Endothelial cell (in vitro differentiated cells): ENCODE measurements at regions not wholly inside any gene's neighbourhood (a gene's known extent, or its start where the extent isn't known, plus 50 kb on each side); places are given as distances from the start of the nearest gene placed in this dataset.

Experiments used
- DNase-seq: peaks from one replicate; pipeline ENCODE4 v3.0.0; 2021; ENCODE audit warnings: low spot score
- H3K27ac Mint-ChIP-seq: one replicate; pipeline ENCODE4 v1.8.0; 2021; ENCODE audit warnings: mixed read lengths, inconsistent platforms; ENCODE audit not compliant: unreplicated experiment
- H3K27me3 Mint-ChIP-seq: one replicate; pipeline ENCODE4 v1.8.0; 2021; ENCODE audit warnings: mild to moderate bottlenecking, moderate library complexity, mixed read lengths, inconsistent platforms; ENCODE audit not compliant: unreplicated experiment
- H3K36me3 Mint-ChIP-seq: one replicate; pipeline ENCODE4 v1.8.0; 2021; ENCODE audit warnings: mild to moderate bottlenecking, low read depth, mixed read lengths, inconsistent platforms; ENCODE audit not compliant: unreplicated experiment
- H3K4me1 Mint-ChIP-seq: one replicate; pipeline ENCODE4 v1.8.0; 2021; ENCODE audit warnings: mild to moderate bottlenecking, mixed read lengths, inconsistent platforms; ENCODE audit not compliant: unreplicated experiment
- H3K4me3 Mint-ChIP-seq: one replicate; pipeline ENCODE4 v1.8.0; 2021; ENCODE audit warnings: mild to moderate bottlenecking, mixed read lengths, inconsistent platforms; ENCODE audit not compliant: unreplicated experiment
- H3K9me3 Mint-ChIP-seq: one replicate; pipeline ENCODE4 v1.8.0; 2021; ENCODE audit warnings: mixed read lengths, inconsistent platforms; ENCODE audit not compliant: unreplicated experiment
- CTCF ChIP-seq: fragments of 200-600 bp; sonication (generic); IDR thresholded peaks from one replicate; pipeline ENCODE4 v1.5.0; 2021; ENCODE audit warnings: antibody characterized with exemption; ENCODE audit not compliant: unreplicated experiment

GRCh38 chr9:117775591-117775990 is 71.4 kb downstream of the TLR4 start:
- DNase-seq, result no peak
- Mint-ChIP-seq H3K4me1 (peaks cover 9% of the 10 kb centered on the region), H3K27me3 (peaks cover 4% of the 10 kb centered on the region), H3K27ac (no peak overlapping the region), H3K36me3 (peaks cover 3% of the 10 kb centered on the region), H3K4me3 (peak overlapping the region; percentile 5), H3K9me3 (peaks cover 16% of the 10 kb centered on the region)
- TF ChIP-seq CTCF, result no peak

DNA sequence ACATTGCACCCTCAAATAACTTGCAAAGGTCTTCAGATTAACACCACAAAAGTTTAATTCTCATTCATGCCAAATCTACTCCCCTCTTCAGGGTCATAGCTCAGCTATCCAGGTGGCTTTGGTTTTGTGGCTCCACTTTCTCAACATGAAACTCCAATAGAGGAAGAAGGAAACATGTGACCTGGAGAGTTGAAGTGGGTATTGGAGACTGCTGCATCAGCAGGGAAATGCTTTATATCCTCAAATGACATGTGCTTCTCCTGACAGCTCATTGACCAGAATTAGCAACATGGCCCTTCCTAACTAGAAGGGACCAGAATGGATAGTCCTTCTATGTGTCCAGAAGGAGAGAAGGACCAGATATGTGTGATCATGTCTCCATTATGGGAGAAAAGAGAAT is 73.6 kb downstream of the TLR4 start:
- peaks cover 9% of the 10 kb centered on the region for H3K9me3 Mint-ChIP-seq
- H3K4me1 Mint-ChIP-seq, result peaks cover 11% of the 10 kb centered on the region
- DNase-seq, result no peak
- H3K27ac Mint-ChIP-seq, result no peak overlapping the region
- TF ChIP-seq CTCF, result no peak
- H3K36me3 Mint-ChIP-seq, result peaks cover 3% of the 10 kb centered on the region
- peaks cover 3% of the 10 kb centered on the region for H3K27me3 Mint-ChIP-seq
- no peak overlapping the region for H3K4me3 Mint-ChIP-seq

DNA sequence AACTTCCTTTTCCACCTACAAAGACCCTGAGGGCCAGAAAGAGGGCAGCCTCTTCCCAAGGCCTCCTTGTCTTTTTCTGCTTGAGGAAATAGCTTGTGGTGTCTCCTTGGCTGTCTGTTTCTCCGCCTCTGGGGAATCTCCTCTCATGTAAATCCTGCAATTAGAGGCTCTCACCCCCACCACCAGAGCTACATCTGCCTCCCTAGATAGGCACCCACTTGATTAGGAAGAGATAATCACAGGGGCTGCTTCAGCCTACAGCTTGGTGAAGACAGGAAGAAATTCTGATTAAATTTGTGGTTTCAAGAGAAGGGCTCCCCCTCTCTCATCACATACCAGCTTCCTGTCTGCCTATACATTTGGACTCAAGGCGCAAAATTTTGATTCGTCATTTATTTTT is 75.6 kb downstream of the TLR4 start:
- peaks cover 1% of the 10 kb centered on the region for H3K9me3 Mint-ChIP-seq
- DNase-seq, result no peak
- H3K4me1 Mint-ChIP-seq, result peaks cover 6% of the 10 kb centered on the region
- TF ChIP-seq CTCF, result no peak
- H3K4me3 Mint-ChIP-seq, result no peak overlapping the region
- H3K27ac Mint-ChIP-seq, result no peak overlapping the region
- no peaks in the 10 kb centered on the region for H3K36me3 Mint-ChIP-seq
- H3K27me3 Mint-ChIP-seq, result peaks cover 3% of the 10 kb centered on the region

GRCh38 chr9:117782931-117783788 is 79.0 kb downstream of the TLR4 start:
- no peak overlapping the region for H3K4me3 Mint-ChIP-seq
- H3K4me1 Mint-ChIP-seq, result peaks cover 6% of the 10 kb centered on the region
- H3K9me3 Mint-ChIP-seq, result no peaks in the 10 kb centered on the region
- no peak overlapping the region for H3K27ac Mint-ChIP-seq
- no peak for TF ChIP-seq CTCF
- H3K27me3 Mint-ChIP-seq, result peaks cover 3% of the 10 kb centered on the region
- peak; percentile 62 for DNase-seq
- no peaks in the 10 kb centered on the region for H3K36me3 Mint-ChIP-seq

DNA sequence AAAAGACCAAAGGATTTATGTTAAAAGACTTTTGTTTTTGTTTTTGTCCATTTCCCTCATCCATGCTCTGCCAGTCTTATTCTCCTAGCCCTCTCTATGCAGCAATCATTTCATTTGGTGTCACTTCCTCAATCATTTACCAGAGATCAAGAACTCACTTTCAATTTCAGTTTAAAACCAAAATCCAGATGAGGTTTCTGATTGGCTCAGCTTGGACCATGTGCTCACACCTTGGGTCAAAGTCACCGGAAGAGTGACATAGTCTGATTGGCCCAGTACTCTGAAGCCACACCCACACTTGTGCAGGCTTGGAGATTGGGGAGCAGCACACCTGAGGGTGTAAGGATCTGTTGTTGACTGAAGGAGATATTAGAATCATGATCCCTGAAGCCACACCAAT is 79.6 kb downstream of the TLR4 start:
- H3K4me1 Mint-ChIP-seq, result peaks cover 6% of the 10 kb centered on the region
- peaks cover 3% of the 10 kb centered on the region for H3K27me3 Mint-ChIP-seq
- no peak overlapping the region for H3K27ac Mint-ChIP-seq
- no peak for TF ChIP-seq CTCF
- no peaks in the 10 kb centered on the region for H3K36me3 Mint-ChIP-seq
- no peak for DNase-seq
- no peaks in the 10 kb centered on the region for H3K9me3 Mint-ChIP-seq
- no peak overlapping the region for H3K4me3 Mint-ChIP-seq
